ENCODE measurements at regions not wholly inside any gene's neighbourhood (a gene's known extent, or its start where the extent isn't known, plus 50 kb on each side); places are given as distances from the start of the nearest gene placed in this dataset.

DNA sequence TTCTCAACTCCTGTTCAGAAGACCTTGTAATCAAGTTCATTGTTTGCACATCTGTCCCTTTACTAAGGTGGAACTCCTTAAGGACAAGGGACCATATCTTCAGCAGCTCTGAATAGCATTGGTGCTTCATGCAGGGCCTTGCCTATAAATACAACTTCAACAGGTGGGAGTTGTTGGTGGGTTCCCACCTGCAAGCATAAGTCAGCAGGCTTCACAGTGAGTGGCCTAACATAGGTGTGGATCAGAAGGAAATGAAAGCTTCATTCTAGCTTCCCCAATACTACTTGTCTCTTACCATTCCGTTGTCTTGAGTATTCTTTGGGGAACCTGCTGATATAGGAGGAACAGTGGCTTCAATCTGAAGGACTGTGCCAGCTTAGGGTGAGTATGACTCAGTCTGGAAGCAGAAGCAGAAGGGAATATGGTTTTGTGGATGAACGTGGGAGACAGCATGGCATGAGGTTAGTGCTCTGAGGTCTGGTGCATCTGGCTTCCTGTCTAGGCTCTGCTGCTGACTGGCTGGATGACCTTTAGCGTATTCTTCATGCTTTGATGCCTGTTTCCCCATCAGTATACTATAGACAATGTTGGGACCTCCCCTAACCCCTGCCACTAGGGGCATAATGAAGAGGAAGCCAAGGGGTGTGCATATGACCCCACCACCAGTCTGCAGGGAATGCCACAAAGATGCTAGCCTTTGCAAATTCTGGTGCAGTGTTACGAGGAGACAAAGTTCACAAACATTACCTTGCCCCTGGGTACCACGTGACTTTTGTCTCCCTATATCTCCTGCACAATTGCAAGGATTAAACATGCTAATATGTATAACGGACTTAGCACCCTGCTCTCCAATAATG, 192.3 kb downstream of the PALM2AKAP2 start:
- TF ChIP-seq POLR2A (IDR thresholded peaks at IDR 0.05) (no peak), POLR2AphosphoS5 (IDR thresholded peaks at IDR 0.05) (no peak)
- TF ChIP-seq, protein P1, sequence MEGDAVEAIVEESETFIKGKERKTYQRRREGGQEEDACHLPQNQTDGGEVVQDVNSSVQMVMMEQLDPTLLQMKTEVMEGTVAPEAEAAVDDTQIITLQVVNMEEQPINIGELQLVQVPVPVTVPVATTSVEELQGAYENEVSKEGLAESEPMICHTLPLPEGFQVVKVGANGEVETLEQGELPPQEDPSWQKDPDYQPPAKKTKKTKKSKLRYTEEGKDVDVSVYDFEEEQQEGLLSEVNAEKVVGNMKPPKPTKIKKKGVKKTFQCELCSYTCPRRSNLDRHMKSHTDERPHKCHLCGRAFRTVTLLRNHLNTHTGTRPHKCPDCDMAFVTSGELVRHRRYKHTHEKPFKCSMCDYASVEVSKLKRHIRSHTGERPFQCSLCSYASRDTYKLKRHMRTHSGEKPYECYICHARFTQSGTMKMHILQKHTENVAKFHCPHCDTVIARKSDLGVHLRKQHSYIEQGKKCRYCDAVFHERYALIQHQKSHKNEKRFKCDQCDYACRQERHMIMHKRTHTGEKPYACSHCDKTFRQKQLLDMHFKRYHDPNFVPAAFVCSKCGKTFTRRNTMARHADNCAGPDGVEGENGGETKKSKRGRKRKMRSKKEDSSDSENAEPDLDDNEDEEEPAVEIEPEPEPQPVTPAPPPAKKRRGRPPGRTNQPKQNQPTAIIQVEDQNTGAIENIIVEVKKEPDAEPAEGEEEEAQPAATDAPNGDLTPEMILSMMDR (IDR thresholded peaks at IDR 0.05): no peak
